Uterus (tissue), 3 donors: ENCODE measurements at regions not wholly inside any gene's neighbourhood (a gene's known extent, or its start where the extent isn't known, plus 50 kb on each side); places are given as distances from the start of the nearest gene placed in this dataset.

Experiments used
- DNase-seq, 2 donors: peaks; one replicate each; pipeline ENCODE4 v3.0.0-alpha.2; 2019 to 2020
- H3K27ac ChIP-seq, 2 donors: fragments of 200-600 bp; sonication (generic); 1 replicate in 1 of 2; 2 replicates in 1 of 2; pipeline ENCODE4 v1.5.1; 2016 to 2018
- H3K27me3 ChIP-seq, 2 donors: fragments of 200-600 bp; sonication (generic); one replicate each; pipeline ENCODE4 v1.5.1; 2018 to 2019; ENCODE audit warnings: control low read depth in 1 of 2
- H3K36me3 ChIP-seq, 2 donors: fragments of 200-600 bp; sonication (generic); one replicate each; pipeline ENCODE4 v1.5.1; 2019; ENCODE audit warnings: control low read depth in 1 of 2
- H3K4me1 ChIP-seq, 2 donors: fragments of 200-600 bp; sonication (generic); one replicate each; pipeline ENCODE4 v1.5.1; 2018 to 2019; ENCODE audit warnings: control low read depth in 1 of 2
- H3K4me3 ChIP-seq, 2 donors: fragments of 200-600 bp; sonication (generic); 1 replicate in 1 of 2; 2 replicates in 1 of 2; pipeline ENCODE4 v1.5.1; 2018 to 2019; ENCODE audit warnings: mild to moderate bottlenecking in 1 of 2
- H3K9me3 ChIP-seq, 2 donors: fragments of 200-600 bp; sonication (generic); one replicate each; pipeline ENCODE4 v1.5.1; 2019; ENCODE audit warnings: control low read depth in 1 of 2
- CTCF ChIP-seq, 4 experiments: fragments of 200-600 bp in 2 of 4; fragments of 450-650 bp in 2 of 4; sonication (generic) in 2 of 4; IDR thresholded peaks; one replicate each; pipeline ENCODE4 v1.5.1; 2016 to 2019; ENCODE audit warnings: antibody characterized with exemption in 4 of 4, mild to moderate bottlenecking in 2 of 4, moderate library complexity in 1 of 4
- POLR2A ChIP-seq, 2 donors: fragments of 450-650 bp; IDR thresholded peaks; one replicate each; pipeline ENCODE4 v1.6.1; 2016; ENCODE audit warnings: antibody characterized with exemption in 2 of 2, mild to moderate bottlenecking in 1 of 2, moderate library complexity in 1 of 2
- intact Hi-C: fragments of 100-400 bp; cut with DNase I; formaldehyde crosslinking; loops from one replicate; pipeline ENCODE4 v1.15.1; 2023; ENCODE audit warnings: low total_unique reads
- donor health status: DM: yes; HTN: yes; CAD: no.

GRCh38 chr7:3120513-3120912 lies 76.8 kb upstream of the CARD11 start:
- H3K4me1 ChIP-seq = no peaks in the 10 kb centered on the region
- H3K27me3 ChIP-seq = no peaks in the 10 kb centered on the region
- no peak for DNase-seq
- H3K27ac ChIP-seq = no peak overlapping the region
- H3K4me3 ChIP-seq = no peak overlapping the region
- no peak for TF ChIP-seq CTCF (IDR thresholded peaks at IDR 0.05)
- TF ChIP-seq POLR2A (IDR thresholded peaks at IDR 0.05) = no peak
- H3K36me3 ChIP-seq = no peaks in the 10 kb centered on the region
- H3K9me3 ChIP-seq = no peaks in the 10 kb centered on the region
- intact Hi-C loops = no loop called here

- intact Hi-C loops = no loop called here
- TF ChIP-seq CTCF (IDR thresholded peaks at IDR 0.05) (no peak), POLR2A (IDR thresholded peaks at IDR 0.05) (no peak)
- no peaks in the 10 kb centered on the region for H3K36me3 ChIP-seq
- no peak overlapping the region for H3K4me3 ChIP-seq
- H3K4me1 ChIP-seq = no peaks in the 10 kb centered on the region
- no peaks in the 10 kb centered on the region for H3K27me3 ChIP-seq
- no peaks in the 10 kb centered on the region for H3K9me3 ChIP-seq
- no peak overlapping the region for H3K27ac ChIP-seq
- no peak for DNase-seq
Observed at GRCh38 chr7:3128857-3129490, 85.3 kb upstream of the CARD11 start.

GRCh38 chr7:3133811-3134385 lies 90.2 kb upstream of the CARD11 start:
- no peak for DNase-seq
- Histone ChIP-seq H3K27ac (no peak overlapping the region), H3K9me3 (no peaks in the 10 kb centered on the region), H3K36me3 (no peaks in the 10 kb centered on the region), H3K4me1 (no peaks in the 10 kb centered on the region), H3K27me3 (no peaks in the 10 kb centered on the region), H3K4me3 (no peak overlapping the region)
- intact Hi-C loops = no loop called here
- TF ChIP-seq POLR2A (IDR thresholded peaks at IDR 0.05) = no peak
- no peak for TF ChIP-seq CTCF (IDR thresholded peaks at IDR 0.05)

- no peak for DNase-seq
- Histone ChIP-seq H3K27ac (no peak overlapping the region), H3K4me3 (no peak overlapping the region), H3K4me1 (no peaks in the 10 kb centered on the region), H3K9me3 (no peaks in the 10 kb centered on the region), H3K27me3 (no peaks in the 10 kb centered on the region), H3K36me3 (no peaks in the 10 kb centered on the region)
- intact Hi-C loops = no loop called here
- TF ChIP-seq POLR2A (IDR thresholded peaks at IDR 0.05) (no peak), CTCF (IDR thresholded peaks at IDR 0.05) (no peak)
Observed at GRCh38 chr7:3134745-3135144, 91.1 kb upstream of the CARD11 start.

GRCh38 chr7:3135626-3136025 lies 92.0 kb upstream of the CARD11 start:
- no peaks in the 10 kb centered on the region for H3K27me3 ChIP-seq
- TF ChIP-seq POLR2A (IDR thresholded peaks at IDR 0.05) = no peak
- no peak for TF ChIP-seq CTCF (IDR thresholded peaks at IDR 0.05)
- H3K27ac ChIP-seq = no peak overlapping the region
- no peaks in the 10 kb centered on the region for H3K4me1 ChIP-seq
- DNase-seq = no peak
- H3K36me3 ChIP-seq = no peaks in the 10 kb centered on the region
- H3K9me3 ChIP-seq = no peaks in the 10 kb centered on the region
- no peak overlapping the region for H3K4me3 ChIP-seq
- intact Hi-C loops = no loop called here
